Loucy (cell line): ENCODE measurements at regions not wholly inside any gene's neighbourhood (a gene's known extent, or its start where the extent isn't known, plus 50 kb on each side); places are given as distances from the start of the nearest gene placed in this dataset.

ENCODE experiments used
- H2AFZ ChIP-seq: fragments of 200-600 bp; sonication (generic); 2 replicates; pipeline ENCODE4 v1.6.0; 2016; ENCODE audit warnings: antibody characterized with exemption, mild to moderate bottlenecking, low read length, moderate library complexity
- H3F3A ChIP-seq: fragments of 200-600 bp; 2 replicates; pipeline ENCODE4 v1.6.0; 2016; ENCODE audit warnings: antibody characterized with exemption, low read depth, mild to moderate bottlenecking
- H3K27me3 ChIP-seq: fragments of 200-600 bp; sonication (generic); 2 replicates; pipeline ENCODE4 v1.6.1; 2014; ENCODE audit warnings: low read length, mild to moderate bottlenecking; ENCODE audit not compliant: insufficient read depth, poor library complexity, severe bottlenecking
- H3K36me3 ChIP-seq: fragments of 200-600 bp; sonication (generic); 2 replicates; pipeline ENCODE4 v1.6.1; 2016; ENCODE audit warnings: low read length; ENCODE audit not compliant: insufficient read depth
- H3K4me1 ChIP-seq: fragments of 200-600 bp; sonication (generic); 2 replicates; pipeline ENCODE4 v1.5.1; 2014; ENCODE audit warnings: low read length, mild to moderate bottlenecking; ENCODE audit not compliant: insufficient read depth, poor library complexity, severe bottlenecking
- H3K4me2 ChIP-seq: fragments of 200-600 bp; sonication (generic); 2 replicates; pipeline ENCODE4 v1.6.0; 2014; ENCODE audit warnings: antibody characterized with exemption, low read length, low read depth, mild to moderate bottlenecking; ENCODE audit not compliant: poor library complexity, severe bottlenecking
- H3K4me3 ChIP-seq: fragments of 200-600 bp; sonication (generic); 2 replicates; pipeline ENCODE4 v1.5.1; 2014; ENCODE audit warnings: low read length, mild to moderate bottlenecking, mixed read lengths; ENCODE audit not compliant: poor library complexity, severe bottlenecking
- H3K79me2 ChIP-seq: fragments of 200-600 bp; sonication (generic); 2 replicates; pipeline ENCODE4 v1.6.1; 2014; ENCODE audit warnings: low read length; ENCODE audit not compliant: insufficient read depth
- H3K9ac ChIP-seq: fragments of 200-600 bp; sonication (generic); 2 replicates; pipeline ENCODE4 v1.6.0; 2014; ENCODE audit warnings: mild to moderate bottlenecking, low read depth, low read length, moderate library complexity; ENCODE audit not compliant: poor library complexity, severe bottlenecking
- H3K9me2 ChIP-seq: fragments of 200-600 bp; sonication (generic); replicated peaks from 2 replicates; pipeline ENCODE4 v1.6.1; 2016; ENCODE audit warnings: low read depth, low read length, mixed read lengths
- H3K9me3 ChIP-seq: fragments of 200-600 bp; sonication (generic); 2 replicates; pipeline ENCODE4 v1.6.1; 2014; ENCODE audit warnings: mild to moderate bottlenecking, antibody characterized with exemption, low read length, low read depth; ENCODE audit not compliant: insufficient read depth
- H4K20me1 ChIP-seq: fragments of 200-600 bp; sonication (generic); 2 replicates; pipeline ENCODE4 v1.6.0; 2014; ENCODE audit warnings: antibody characterized with exemption, low read length, mild to moderate bottlenecking; ENCODE audit not compliant: insufficient read depth, poor library complexity, severe bottlenecking
- EZH2phosphoT487 ChIP-seq: fragments of 200-600 bp; IDR thresholded peaks from 2 replicates; pipeline ENCODE4 v1.6.1; 2018; ENCODE audit warnings: antibody characterized with exemption, mild to moderate bottlenecking, moderate library complexity, borderline replicate concordance
- TF ChIP-seq, protein P1 (sequence below): fragments of 200-600 bp; sonication (generic); conservative IDR thresholded peaks from 2 replicates; pipeline ENCODE4 v1.5.1; 2014; ENCODE audit warnings: mild to moderate bottlenecking, antibody characterized with exemption, low read length

DNA sequence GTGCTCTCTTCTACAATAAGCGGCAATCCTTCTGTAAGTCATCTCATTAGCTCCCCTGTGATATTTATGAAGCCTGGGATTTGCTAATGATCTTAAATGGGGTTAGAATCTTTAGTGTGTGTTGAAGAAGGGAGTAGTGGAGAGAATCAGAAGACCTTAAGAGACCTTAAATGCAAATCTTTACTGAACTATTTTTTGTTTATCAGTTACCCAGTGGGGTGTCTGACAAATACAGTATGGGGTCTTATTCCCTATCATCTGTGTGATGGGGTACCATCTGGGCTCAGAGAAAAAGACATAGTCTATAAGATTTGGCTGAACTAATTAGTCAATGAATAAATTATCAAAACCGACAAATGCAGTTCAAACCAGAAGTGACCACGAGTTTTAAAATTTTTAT lies 378.4 kb upstream of the SGCD start:
- H3K36me3 ChIP-seq = no peaks in the 10 kb centered on the region
- no peak for TF ChIP-seq EZH2phosphoT487
- no peaks in the 10 kb centered on the region for H3F3A ChIP-seq
- H3K4me3 ChIP-seq = no peak overlapping the region
- no peaks in the 10 kb centered on the region for H3K27me3 ChIP-seq
- H4K20me1 ChIP-seq = no peaks in the 10 kb centered on the region
- no peak overlapping the region for H3K9ac ChIP-seq
- H3K4me2 ChIP-seq = no peak overlapping the region
- no peaks in the 10 kb centered on the region for H3K4me1 ChIP-seq
- no peaks in the 10 kb centered on the region for H3K79me2 ChIP-seq
- no peak overlapping the region for H2AFZ ChIP-seq
- H3K9me3 ChIP-seq = no peaks in the 10 kb centered on the region
- no peaks in the 10 kb centered on the region for H3K9me2 ChIP-seq

DNA sequence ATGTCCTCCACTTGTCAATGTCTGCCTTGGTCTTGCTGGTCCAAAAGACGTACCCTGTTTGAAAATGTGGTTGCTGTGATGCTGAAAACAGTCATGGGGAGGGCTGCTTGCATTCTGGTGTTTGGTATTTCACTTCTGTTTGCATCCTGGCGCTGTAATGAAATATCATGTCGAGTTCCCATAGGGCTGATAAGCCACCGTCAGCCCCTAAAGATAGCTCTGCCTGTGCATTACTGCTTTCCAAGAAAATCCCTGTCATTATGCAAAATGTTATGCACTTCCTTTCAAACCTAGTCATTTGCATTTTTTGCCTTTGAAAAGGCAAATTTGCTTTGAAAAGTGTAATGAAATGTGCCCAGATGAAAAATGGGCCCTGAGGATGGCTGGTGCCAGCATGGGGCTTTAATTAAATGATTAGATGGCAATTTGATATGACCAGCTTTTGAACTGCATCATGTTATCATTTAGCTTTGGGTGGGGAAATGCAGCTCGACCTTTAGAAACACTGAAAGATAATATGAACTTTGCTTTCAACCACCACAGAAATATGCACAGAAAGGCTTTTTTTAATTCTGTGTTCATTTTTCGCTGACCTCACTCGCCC lies 374.4 kb upstream of the SGCD start:
- Histone ChIP-seq H2AFZ (no peak overlapping the region), H3K9ac (no peak overlapping the region), H4K20me1 (no peaks in the 10 kb centered on the region), H3K4me1 (no peaks in the 10 kb centered on the region), H3K4me2 (no peak overlapping the region), H3K9me2 (no peaks in the 10 kb centered on the region), H3K79me2 (no peaks in the 10 kb centered on the region), H3K27me3 (no peaks in the 10 kb centered on the region), H3F3A (no peaks in the 10 kb centered on the region), H3K4me3 (no peak overlapping the region), H3K36me3 (no peaks in the 10 kb centered on the region), H3K9me3 (no peaks in the 10 kb centered on the region)
- TF ChIP-seq, protein P1, sequence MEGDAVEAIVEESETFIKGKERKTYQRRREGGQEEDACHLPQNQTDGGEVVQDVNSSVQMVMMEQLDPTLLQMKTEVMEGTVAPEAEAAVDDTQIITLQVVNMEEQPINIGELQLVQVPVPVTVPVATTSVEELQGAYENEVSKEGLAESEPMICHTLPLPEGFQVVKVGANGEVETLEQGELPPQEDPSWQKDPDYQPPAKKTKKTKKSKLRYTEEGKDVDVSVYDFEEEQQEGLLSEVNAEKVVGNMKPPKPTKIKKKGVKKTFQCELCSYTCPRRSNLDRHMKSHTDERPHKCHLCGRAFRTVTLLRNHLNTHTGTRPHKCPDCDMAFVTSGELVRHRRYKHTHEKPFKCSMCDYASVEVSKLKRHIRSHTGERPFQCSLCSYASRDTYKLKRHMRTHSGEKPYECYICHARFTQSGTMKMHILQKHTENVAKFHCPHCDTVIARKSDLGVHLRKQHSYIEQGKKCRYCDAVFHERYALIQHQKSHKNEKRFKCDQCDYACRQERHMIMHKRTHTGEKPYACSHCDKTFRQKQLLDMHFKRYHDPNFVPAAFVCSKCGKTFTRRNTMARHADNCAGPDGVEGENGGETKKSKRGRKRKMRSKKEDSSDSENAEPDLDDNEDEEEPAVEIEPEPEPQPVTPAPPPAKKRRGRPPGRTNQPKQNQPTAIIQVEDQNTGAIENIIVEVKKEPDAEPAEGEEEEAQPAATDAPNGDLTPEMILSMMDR = no peak
- TF ChIP-seq EZH2phosphoT487 = no peak

DNA sequence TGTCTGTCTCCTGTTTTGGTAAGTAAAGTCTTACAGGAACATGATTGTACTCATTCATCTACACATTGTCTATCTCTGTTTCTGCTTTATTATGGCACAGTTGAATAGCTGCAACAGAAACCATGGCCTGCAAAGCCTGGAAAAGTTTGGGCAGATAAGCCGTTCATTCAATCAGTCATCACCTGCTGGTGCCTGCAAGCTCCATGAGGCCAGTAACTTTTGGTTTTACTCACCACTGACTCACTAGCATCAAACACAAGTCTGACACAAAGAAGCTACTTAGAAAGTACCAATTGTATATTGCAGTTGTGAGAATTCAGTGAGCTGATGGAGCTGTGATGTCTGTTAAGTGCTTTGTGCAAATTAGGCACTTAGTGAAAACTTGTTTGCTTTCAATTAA lies 373.6 kb upstream of the SGCD start:
- TF ChIP-seq EZH2phosphoT487 = no peak
- TF ChIP-seq, protein P1 = no peak

More for the DNA sequence above, 373.6 kb upstream of the SGCD start:
- H3K4me3 ChIP-seq = no peak overlapping the region
- H3K27me3 ChIP-seq = no peaks in the 10 kb centered on the region
- H4K20me1 ChIP-seq = no peaks in the 10 kb centered on the region
- H3F3A ChIP-seq = no peaks in the 10 kb centered on the region
- H3K9me2 ChIP-seq = no peaks in the 10 kb centered on the region
- H3K4me2 ChIP-seq = no peak overlapping the region
- H3K36me3 ChIP-seq = no peaks in the 10 kb centered on the region
- no peak overlapping the region for H2AFZ ChIP-seq
- no peaks in the 10 kb centered on the region for H3K4me1 ChIP-seq
- H3K9me3 ChIP-seq = no peaks in the 10 kb centered on the region
- H3K79me2 ChIP-seq = no peaks in the 10 kb centered on the region
- no peak overlapping the region for H3K9ac ChIP-seq
